Neuronal stem cell (in vitro differentiated cells): ENCODE measurements at regions not wholly inside any gene's neighbourhood (a gene's known extent, or its start where the extent isn't known, plus 50 kb on each side); places are given as distances from the start of the nearest gene placed in this dataset.

Experiments
- DNase-seq: peaks from one replicate; pipeline ENCODE4 v3.0.0-alpha.2; 2013; ENCODE audit warnings: low spot score
- H2AFZ ChIP-seq: one replicate; pipeline ENCODE4 v1.6.1; 2013; ENCODE audit warnings: mild to moderate bottlenecking, low read length, inconsistent platforms
- H2AK5ac ChIP-seq: 2 replicates; pipeline ENCODE4 v1.6.1; 2013; ENCODE audit warnings: low read depth, mild to moderate bottlenecking, inconsistent platforms, low read length, moderate library complexity, mixed read lengths
- H2BK120ac ChIP-seq: 2 replicates; pipeline ENCODE4 v1.6.1; 2013; ENCODE audit warnings: low read depth, mild to moderate bottlenecking, inconsistent platforms, low read length, moderate library complexity, mixed read lengths
- H2BK12ac ChIP-seq: one replicate; pipeline ENCODE4 v1.6.1; 2013; ENCODE audit warnings: low read length, inconsistent platforms
- H2BK15ac ChIP-seq: 2 replicates; pipeline ENCODE4 v1.6.1; 2013; ENCODE audit warnings: mild to moderate bottlenecking, low read length, inconsistent platforms, mixed read lengths
- H2BK5ac ChIP-seq: one replicate; pipeline ENCODE4 v1.6.1; 2013; ENCODE audit warnings: inconsistent platforms, mild to moderate bottlenecking, low read length, moderate library complexity
- H3K14ac ChIP-seq: one replicate; pipeline ENCODE4 v1.6.1; 2013; ENCODE audit warnings: low read length, inconsistent platforms
- H3K18ac ChIP-seq: 2 replicates; pipeline ENCODE4 v1.6.1; 2013; ENCODE audit warnings: low read length, inconsistent platforms
- H3K23ac ChIP-seq: 2 replicates; pipeline ENCODE4 v1.6.1; 2013; ENCODE audit warnings: low read depth, mild to moderate bottlenecking, mixed read lengths, low read length, inconsistent platforms; ENCODE audit not compliant: poor library complexity
- H3K27ac ChIP-seq: replicated peaks from 3 replicates; pipeline ENCODE4 v1.5.1; 2013; ENCODE audit warnings: low read length, inconsistent platforms
- H3K27me3 ChIP-seq, 3 experiments: 2 replicates each; pipeline ENCODE4 v1.6.1; 2013; ENCODE audit warnings: low read length in 3 of 3, mild to moderate bottlenecking in 2 of 3, inconsistent platforms in 1 of 3, low read depth in 1 of 3, mixed read lengths in 1 of 3, moderate library complexity in 1 of 3; ENCODE audit not compliant: control insufficient read depth in 3 of 3, insufficient read depth in 3 of 3
- H3K36me3 ChIP-seq, 2 donors: replicated peaks in 1 of 2; 2 replicates each; pipeline ENCODE4 v1.6.1; 2013; ENCODE audit warnings: low read length in 2 of 2; ENCODE audit not compliant: control insufficient read depth in 2 of 2, insufficient read depth in 2 of 2
- H3K4ac ChIP-seq: 2 replicates; pipeline ENCODE4 v1.6.1; 2013; ENCODE audit warnings: inconsistent platforms, mild to moderate bottlenecking, low read length, moderate library complexity
- H3K4me1 ChIP-seq, 2 donors: 1 replicate in 1 of 2; 2 replicates in 1 of 2; pipeline ENCODE4 v1.6.1; 2013; ENCODE audit warnings: low read length in 2 of 2, low read depth in 1 of 2; ENCODE audit not compliant: control insufficient read depth in 2 of 2, insufficient read depth in 1 of 2
- H3K4me2 ChIP-seq: one replicate; pipeline ENCODE4 v1.6.1; 2013; ENCODE audit warnings: mild to moderate bottlenecking, low read length, inconsistent platforms; ENCODE audit not compliant: insufficient read depth, poor library complexity, severe bottlenecking
- H3K4me3 ChIP-seq, 2 donors: 2 replicates each; pipeline ENCODE4 v1.5.1; 2013; ENCODE audit warnings: low read length in 2 of 2, mild to moderate bottlenecking in 2 of 2, inconsistent platforms in 1 of 2, moderate library complexity in 1 of 2
- H3K79me1 ChIP-seq: one replicate; pipeline ENCODE4 v1.6.1; 2013; ENCODE audit warnings: low read depth, mild to moderate bottlenecking, inconsistent platforms, low read length, moderate library complexity
- H3K9ac ChIP-seq: one replicate; pipeline ENCODE4 v1.6.1; 2013; ENCODE audit warnings: mild to moderate bottlenecking, low read depth, low read length, inconsistent platforms; ENCODE audit not compliant: poor library complexity
- H3K9me3 ChIP-seq, 2 donors: replicated peaks in 1 of 2; 2 replicates each; pipeline versions ENCODE3 to v1.6.1; 2013; ENCODE audit warnings: low read length in 2 of 2, mild to moderate bottlenecking in 2 of 2, inconsistent platforms in 1 of 2, low read depth in 1 of 2, mixed read lengths in 1 of 2, moderate library complexity in 1 of 2; ENCODE audit not compliant: control insufficient read depth in 2 of 2, insufficient read depth in 1 of 2
- H4K8ac ChIP-seq: one replicate; pipeline ENCODE4 v1.6.1; 2013; ENCODE audit warnings: low read depth, mild to moderate bottlenecking, inconsistent platforms, low read length, moderate library complexity
- H4K91ac ChIP-seq: one replicate; pipeline ENCODE4 v1.6.1; 2013; ENCODE audit warnings: low read length, low read depth, mild to moderate bottlenecking, inconsistent platforms; ENCODE audit not compliant: poor library complexity
- WGBS, 2 donors: extraction: QIAGEN DNeasy Blood & Tissue Kit; methylation state at CpG; one replicate each; pipeline ENCODE4 v1.1.7; 2013; ENCODE audit warnings: missing lambda C conversion rate in 2 of 2, mixed read lengths in 1 of 2; ENCODE audit not compliant: insufficient read length in 2 of 2, insufficient replicate concordance in 1 of 2; ENCODE audit errors: extremely low coverage in 2 of 2; 5-methylcytosine and 5-hydroxymethylcytosine counted together

DNA sequence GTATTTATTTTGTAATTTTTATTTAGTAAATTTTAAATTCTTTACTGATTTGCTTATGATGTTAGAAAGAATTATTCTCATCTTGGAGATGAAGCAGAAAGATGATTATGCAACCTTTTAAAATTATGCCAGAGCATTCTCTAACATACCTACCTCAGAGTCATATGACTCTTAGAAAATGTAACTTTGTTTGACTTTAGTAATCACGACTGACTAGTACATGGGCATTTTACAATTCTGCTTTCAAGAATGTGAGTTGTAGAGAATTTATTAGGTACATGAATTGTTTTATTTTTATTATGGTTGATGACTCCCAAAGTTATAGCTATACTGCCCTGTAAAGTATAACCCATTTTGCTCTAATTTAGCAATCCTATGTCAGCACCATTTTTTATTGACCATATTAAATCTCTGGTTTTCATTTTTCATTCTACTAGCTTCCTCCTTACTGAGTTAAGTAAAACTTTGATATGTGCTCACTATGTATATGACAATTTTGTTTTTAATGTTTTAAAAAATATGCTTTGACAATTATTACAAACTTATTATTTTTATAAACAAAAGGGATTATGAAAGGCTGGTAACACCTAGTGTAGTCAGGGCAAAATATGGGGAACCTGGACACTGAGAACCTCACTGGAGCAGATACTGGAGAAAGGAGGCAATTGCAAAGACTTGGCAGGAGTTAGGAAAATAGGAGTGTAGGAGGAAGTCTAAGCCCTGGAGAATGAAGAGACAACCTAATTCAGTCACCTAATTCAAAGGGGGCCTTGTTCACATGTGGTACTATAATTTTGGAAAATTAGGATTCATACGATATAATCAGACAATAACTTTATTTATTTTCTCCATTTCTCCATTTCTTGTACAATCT lies 249.7 kb upstream of the DAB2 start:
- no peak for DNase-seq
- H3K4me1 ChIP-seq: peaks cover 0 to 3% of the 10 kb centered on the region in 2 donors
- H3K27ac ChIP-seq: no peak overlapping the region
- no peak overlapping the region for H3K18ac ChIP-seq
- no peaks in the 10 kb centered on the region for H3K9me3 ChIP-seq
- no peak overlapping the region for H3K4ac ChIP-seq
- H2AK5ac ChIP-seq: no peak overlapping the region
- H2BK5ac ChIP-seq: no peak overlapping the region
- H3K79me1 ChIP-seq: no peaks in the 10 kb centered on the region
- no peaks in the 10 kb centered on the region for H3K27me3 ChIP-seq
- H3K4me3 ChIP-seq: no peak overlapping the region
- H2BK12ac ChIP-seq: no peak overlapping the region
- no peak overlapping the region for H4K8ac ChIP-seq
- no peak overlapping the region for H4K91ac ChIP-seq
- WGBS, 2 donors: no CpG with 5 or more reads among the region's 2 CpGs
- H3K14ac ChIP-seq: no peak overlapping the region
- H3K23ac ChIP-seq: no peak overlapping the region
- no peak overlapping the region for H3K4me2 ChIP-seq
- no peaks in the 10 kb centered on the region for H3K36me3 ChIP-seq
- H2AFZ ChIP-seq: no peak overlapping the region
- H2BK15ac ChIP-seq: no peak overlapping the region
- H2BK120ac ChIP-seq: no peak overlapping the region
- no peak overlapping the region for H3K9ac ChIP-seq

DNA sequence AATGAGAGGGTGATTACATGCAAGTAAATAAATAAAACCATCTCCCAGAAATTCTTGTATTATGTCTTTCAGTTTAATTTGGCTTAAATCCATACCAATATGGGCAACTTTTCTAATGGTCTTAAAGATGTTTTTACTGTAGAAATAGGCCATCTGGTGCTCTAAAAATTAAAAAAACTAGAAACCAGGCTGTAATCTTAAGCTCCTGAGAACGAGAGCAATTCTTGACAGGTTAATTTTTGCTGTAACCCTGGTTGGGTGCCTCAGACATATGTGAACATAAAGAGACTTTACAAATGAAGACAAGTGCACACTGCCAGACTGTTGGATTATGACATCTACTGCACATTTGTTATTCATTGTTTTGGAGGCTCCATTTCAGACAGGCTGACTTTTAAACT lies 246.8 kb upstream of the DAB2 start:
- Histone ChIP-seq H2BK12ac (no peak overlapping the region), H3K36me3 (no peaks in the 10 kb centered on the region), H3K79me1 (no peaks in the 10 kb centered on the region), H2BK5ac (no peak overlapping the region), H2BK120ac (no peak overlapping the region), H3K4me2 (no peak overlapping the region), H4K91ac (no peak overlapping the region), H2AK5ac (no peak overlapping the region), H3K27ac (no peak overlapping the region), H3K23ac (no peak overlapping the region), H3K9me3 (no peaks in the 10 kb centered on the region), H4K8ac (no peak overlapping the region), H3K14ac (no peak overlapping the region), H2AFZ (no peak overlapping the region), H3K4ac (no peak overlapping the region), H3K4me1 (peaks cover 0 to 3% of the 10 kb centered on the region in 2 donors), H3K18ac (no peak overlapping the region), H3K9ac (no peak overlapping the region), H2BK15ac (no peak overlapping the region), H3K27me3 (no peaks in the 10 kb centered on the region), H3K4me3 (no peak overlapping the region)
- no peak for DNase-seq
- no CpG with 5 or more reads among the region's 1 CpG for WGBS, 2 donors

DNA sequence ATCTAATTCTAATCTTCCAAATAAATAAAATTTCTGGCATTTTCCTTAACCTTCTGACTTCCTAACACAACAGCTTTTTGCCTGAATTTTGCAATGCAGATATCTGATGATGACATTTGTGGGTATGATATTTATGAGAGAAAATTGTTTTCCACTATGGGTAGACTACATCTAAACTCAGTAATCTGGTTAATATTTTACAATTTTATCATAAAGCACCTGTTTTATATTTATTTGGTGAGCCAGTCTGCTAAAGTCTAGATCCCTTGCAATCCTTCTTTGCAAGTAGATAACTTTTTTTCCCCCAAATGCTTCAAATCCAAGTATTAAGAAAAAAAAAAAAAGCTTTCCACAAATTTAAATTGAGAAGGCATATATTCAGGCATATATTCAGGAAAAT lies 246.2 kb upstream of the DAB2 start:
- Histone ChIP-seq H3K14ac (no peak overlapping the region), H3K27ac (no peak overlapping the region), H3K36me3 (no peaks in the 10 kb centered on the region), H3K4ac (no peak overlapping the region), H3K9ac (no peak overlapping the region), H4K8ac (no peak overlapping the region), H4K91ac (no peak overlapping the region), H3K79me1 (no peaks in the 10 kb centered on the region), H3K4me2 (no peak overlapping the region), H3K9me3 (no peaks in the 10 kb centered on the region), H3K27me3 (no peaks in the 10 kb centered on the region), H3K4me3 (no peak overlapping the region), H2AFZ (no peak overlapping the region), H3K4me1 (peaks cover 0 to 3% of the 10 kb centered on the region in 2 donors), H3K18ac (no peak overlapping the region), H3K23ac (no peak overlapping the region), H2BK5ac (no peak overlapping the region), H2BK15ac (no peak overlapping the region), H2AK5ac (no peak overlapping the region), H2BK120ac (no peak overlapping the region), H2BK12ac (no peak overlapping the region)
- DNase-seq: no peak

DNA sequence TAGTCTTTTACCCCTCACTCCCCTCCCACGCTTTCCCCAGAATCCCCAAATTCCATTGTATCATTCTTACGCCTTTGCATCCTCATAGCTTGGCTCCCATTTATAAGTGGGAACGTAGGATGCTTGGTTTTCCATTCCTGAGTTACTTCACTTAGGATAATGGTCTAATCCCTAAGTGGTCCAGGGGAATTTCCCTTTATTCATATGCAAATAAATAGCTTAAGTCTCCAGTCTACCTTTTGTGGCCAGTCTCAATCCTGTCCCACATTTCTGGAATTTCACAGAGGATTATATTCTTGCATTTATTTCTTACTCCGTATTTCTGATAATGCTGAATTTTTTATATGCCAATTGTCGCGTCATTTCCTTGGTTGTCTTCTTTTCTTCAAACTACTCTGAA lies 245.6 kb upstream of the DAB2 start:
- H3K4ac ChIP-seq: no peak overlapping the region
- no peak overlapping the region for H3K4me3 ChIP-seq
- no peak overlapping the region for H3K4me2 ChIP-seq
- no peaks in the 10 kb centered on the region for H3K79me1 ChIP-seq
- H3K4me1 ChIP-seq: peaks cover 0 to 3% of the 10 kb centered on the region in 2 donors
- H3K23ac ChIP-seq: no peak overlapping the region
- H2BK15ac ChIP-seq: no peak overlapping the region
- no peak overlapping the region for H3K18ac ChIP-seq
- H3K9ac ChIP-seq: no peak overlapping the region
- DNase-seq: peak; percentile 23
- H4K8ac ChIP-seq: no peak overlapping the region
- H2BK120ac ChIP-seq: no peak overlapping the region
- H2BK5ac ChIP-seq: no peak overlapping the region
- H3K9me3 ChIP-seq: peaks cover 0 to 2% of the 10 kb centered on the region in 2 donors
- no peak overlapping the region for H3K14ac ChIP-seq
- no peak overlapping the region for H2BK12ac ChIP-seq
- WGBS, 2 donors: no CpG with 5 or more reads among the region's 6 CpGs
- H2AFZ ChIP-seq: no peak overlapping the region
- H2AK5ac ChIP-seq: no peak overlapping the region
- no peaks in the 10 kb centered on the region for H3K27me3 ChIP-seq
- H3K27ac ChIP-seq: no peak overlapping the region
- H3K36me3 ChIP-seq: no peaks in the 10 kb centered on the region
- no peak overlapping the region for H4K91ac ChIP-seq
